ENCODE measurements at regions not wholly inside any gene's neighbourhood (a gene's known extent, or its start where the extent isn't known, plus 50 kb on each side); places are given as distances from the start of the nearest gene placed in this dataset.

- no peak for TF ChIP-seq CTCF (IDR thresholded peaks at IDR 0.05 in 2 of 3, conservative IDR thresholded peaks at IDR 0.05 in 1 of 3; ENCODE audit: control insufficient read depth in 2 of 3, extremely low read depth in 1 of 3, insufficient read depth in 1 of 3, low read depth in 3 of 3, low read length in 3 of 3)
- no peak for TF ChIP-seq REST (IDR thresholded peaks at IDR 0.05; ENCODE audit: low read depth, low read length)
- no peak for TF ChIP-seq RAD21 (IDR thresholded peaks at IDR 0.05; ENCODE audit: insufficient read depth, low read depth, low read length)
- TF ChIP-seq PBX3 (IDR thresholded peaks at IDR 0.05; ENCODE audit: insufficient replicate concordance, low read depth, low read length), result no peak
- no peak for TF ChIP-seq NR2C2 (IDR thresholded peaks at IDR 0.05; ENCODE audit: borderline replicate concordance, control insufficient read depth, insufficient read length, low read depth)
Measured at GRCh38 chr13:80214050-80214449, 126.9 kb downstream of the SPRY2 start.

Data from GM12878 (cell line).